Adipocyte (in vitro differentiated cells): ENCODE measurements at regions not wholly inside any gene's neighbourhood (a gene's known extent, or its start where the extent isn't known, plus 50 kb on each side); places are given as distances from the start of the nearest gene placed in this dataset.

Experiments
- DNase-seq: peaks from one replicate; pipeline ENCODE4 v3.0.0-alpha.2; 2015; ENCODE audit warnings: low read depth
- H3K27me3 ChIP-seq: replicated peaks from 2 replicates; pipeline ENCODE4 v1.7.0; 2013; ENCODE audit warnings: mild to moderate bottlenecking, low read length, moderate library complexity; ENCODE audit not compliant: control insufficient read depth, insufficient read depth
- H3K36me3 ChIP-seq: 2 replicates; pipeline ENCODE4 v1.7.0; 2013; ENCODE audit warnings: low read length, mild to moderate bottlenecking, moderate library complexity; ENCODE audit not compliant: control insufficient read depth, insufficient read depth, severe bottlenecking
- H3K4me1 ChIP-seq: 2 replicates; pipeline ENCODE4 v1.7.0; 2013; ENCODE audit warnings: mild to moderate bottlenecking, low read length, moderate library complexity; ENCODE audit not compliant: control insufficient read depth, insufficient read depth
- H3K4me3 ChIP-seq: 2 replicates; pipeline ENCODE4 v1.7.0; 2013; ENCODE audit warnings: mild to moderate bottlenecking, low read length, moderate library complexity
- H3K9ac ChIP-seq: 2 replicates; pipeline ENCODE4 v1.7.0; 2013; ENCODE audit warnings: mild to moderate bottlenecking, low read length, moderate library complexity
- H3K9me3 ChIP-seq: 2 replicates; pipeline ENCODE4 v1.7.0; 2013; ENCODE audit warnings: mild to moderate bottlenecking, low read length, moderate library complexity; ENCODE audit not compliant: control insufficient read depth

DNA sequence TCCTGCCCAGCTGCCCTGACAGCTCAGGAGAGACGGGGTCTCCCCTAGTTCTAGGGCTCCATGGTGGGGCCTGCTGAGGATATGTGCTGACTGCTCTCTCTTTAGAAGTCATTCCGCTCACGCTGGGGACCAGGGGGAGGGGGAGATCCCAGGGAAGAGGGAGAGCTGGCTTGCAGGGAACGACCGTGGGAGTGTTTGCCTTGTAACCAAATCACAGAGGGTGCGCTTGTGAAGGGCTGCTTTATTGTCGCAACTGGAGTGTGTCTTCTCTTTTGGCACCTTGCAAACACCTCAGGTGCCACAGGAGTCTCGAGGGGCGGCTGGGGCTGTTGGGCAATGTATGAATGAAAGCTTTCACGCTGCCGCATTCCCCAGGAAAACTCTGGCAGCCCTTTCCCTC is 531.3 kb upstream of the MKI67 start:
- Histone ChIP-seq H3K27me3 (no peaks in the 10 kb centered on the region), H3K4me1 (no peaks in the 10 kb centered on the region), H3K36me3 (no peaks in the 10 kb centered on the region), H3K9me3 (no peaks in the 10 kb centered on the region), H3K4me3 (no peak overlapping the region), H3K9ac (no peak overlapping the region)
- DNase-seq = no peak

DNA sequence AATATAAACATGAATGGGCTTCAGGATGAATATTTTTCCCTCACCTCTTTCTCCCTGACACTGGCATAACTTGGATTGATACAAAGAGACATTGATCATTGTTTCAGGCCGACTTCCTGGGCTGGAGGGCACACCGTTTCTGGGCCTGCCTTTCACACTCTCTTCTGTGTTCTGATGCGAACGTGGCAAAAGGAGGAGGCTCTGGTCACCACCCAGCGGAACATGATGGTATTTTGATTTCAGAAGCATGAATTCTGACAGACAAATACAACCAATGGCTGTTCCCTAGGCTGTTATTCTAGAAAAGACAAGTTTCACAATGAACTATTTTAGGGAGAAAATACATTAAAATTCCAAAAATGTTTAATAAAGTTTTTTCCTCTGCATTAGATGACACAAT is 534.5 kb upstream of the MKI67 start:
- no peaks in the 10 kb centered on the region for H3K36me3 ChIP-seq
- H3K27me3 ChIP-seq = no peaks in the 10 kb centered on the region
- peaks cover 10% of the 10 kb centered on the region for H3K9me3 ChIP-seq

DNA sequence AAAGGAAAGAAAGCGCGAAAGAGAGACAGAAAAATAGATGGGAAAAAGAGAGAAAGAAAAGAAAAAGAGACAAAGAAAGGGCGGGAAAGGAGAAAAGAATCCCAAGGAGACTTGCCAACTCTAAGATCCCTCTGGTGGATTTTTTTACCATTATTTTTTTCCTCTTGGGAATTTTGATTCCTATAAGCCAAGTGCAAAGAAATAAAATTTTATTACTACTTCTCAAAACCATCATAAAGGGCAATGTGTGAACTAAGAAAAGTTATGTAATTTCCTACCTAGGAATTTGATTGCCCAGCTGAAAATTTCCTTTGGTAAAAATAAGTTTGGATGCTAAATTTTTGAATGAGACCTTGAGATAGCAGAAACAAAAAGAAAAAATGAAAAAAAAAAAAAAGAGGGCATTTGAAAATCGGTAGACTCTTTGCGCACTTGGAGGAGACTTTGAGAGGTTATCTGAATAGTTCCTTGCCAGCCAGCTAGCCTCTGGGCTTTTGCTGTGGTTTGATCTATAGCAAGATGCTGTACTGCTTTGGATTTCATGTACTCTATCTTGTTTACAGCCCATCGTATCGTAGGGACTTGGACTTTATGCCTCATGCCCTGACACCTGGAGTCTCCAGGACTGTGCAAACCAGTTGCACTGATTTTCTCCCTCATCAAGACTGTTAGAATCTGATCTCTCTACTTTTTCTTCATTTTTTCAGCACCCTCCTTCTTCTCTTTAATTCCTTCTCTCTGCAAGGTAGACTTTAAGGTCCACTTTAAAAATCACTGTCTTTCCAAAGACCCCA is 535.4 kb upstream of the MKI67 start:
- H3K9ac ChIP-seq = no peak overlapping the region
- H3K27me3 ChIP-seq = no peaks in the 10 kb centered on the region
- no peaks in the 10 kb centered on the region for H3K4me1 ChIP-seq
- H3K4me3 ChIP-seq = no peak overlapping the region
- H3K9me3 ChIP-seq = peaks cover 10% of the 10 kb centered on the region
- no peak for DNase-seq
- no peaks in the 10 kb centered on the region for H3K36me3 ChIP-seq

More for the DNA sequence above, 534.5 kb upstream of the MKI67 start:
- Histone ChIP-seq H3K9ac (no peak overlapping the region), H3K4me1 (no peaks in the 10 kb centered on the region), H3K4me3 (no peak overlapping the region)
- DNase-seq = no peak

DNA sequence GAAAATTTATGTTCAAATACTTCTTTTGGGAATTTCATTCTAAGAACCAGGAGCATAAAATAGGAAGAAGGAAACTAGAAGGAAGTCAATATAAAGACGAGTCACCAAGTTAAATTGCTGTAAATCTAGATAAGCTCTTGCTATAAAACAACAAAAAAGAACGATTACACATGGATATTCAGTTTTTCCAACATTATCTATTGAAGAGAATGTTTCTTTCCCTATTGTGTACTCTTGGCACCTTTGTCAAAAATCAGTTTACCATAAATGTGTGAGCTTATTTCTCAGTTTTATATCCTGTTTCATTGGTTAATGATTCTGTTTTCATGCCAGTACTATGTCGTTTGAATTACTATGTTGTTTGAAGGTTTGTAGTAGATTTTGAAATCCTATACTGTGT is 536.3 kb upstream of the MKI67 start:
- Histone ChIP-seq H3K9ac (no peak overlapping the region), H3K27me3 (no peaks in the 10 kb centered on the region), H3K4me1 (no peaks in the 10 kb centered on the region), H3K36me3 (no peaks in the 10 kb centered on the region), H3K4me3 (no peak overlapping the region), H3K9me3 (peaks cover 10% of the 10 kb centered on the region)
- DNase-seq = no peak

DNA sequence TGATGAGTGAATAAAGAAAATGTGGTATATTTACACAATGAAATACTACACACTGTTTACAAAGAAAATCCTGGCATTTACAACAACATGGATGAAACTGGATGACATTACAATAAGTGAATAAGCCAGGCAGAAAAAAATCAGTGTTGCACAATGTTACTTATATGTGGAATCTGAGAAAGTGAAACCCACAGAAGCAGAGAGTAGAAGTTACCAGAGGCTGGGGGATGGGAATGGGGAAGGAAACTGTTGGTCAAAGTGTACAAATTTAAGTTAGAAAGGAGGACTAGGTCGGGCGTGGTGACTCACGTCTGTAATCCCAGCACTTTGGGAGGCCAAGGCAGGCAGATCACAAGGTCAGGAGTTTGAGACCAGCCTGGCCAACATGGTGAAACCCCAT is 538.5 kb upstream of the MKI67 start:
- DNase-seq = no peak
- no peaks in the 10 kb centered on the region for H3K36me3 ChIP-seq
- no peak overlapping the region for H3K9ac ChIP-seq
- H3K9me3 ChIP-seq = peaks cover 10% of the 10 kb centered on the region
- H3K4me1 ChIP-seq = no peaks in the 10 kb centered on the region
- H3K4me3 ChIP-seq = no peak overlapping the region
- H3K27me3 ChIP-seq = no peaks in the 10 kb centered on the region

DNA sequence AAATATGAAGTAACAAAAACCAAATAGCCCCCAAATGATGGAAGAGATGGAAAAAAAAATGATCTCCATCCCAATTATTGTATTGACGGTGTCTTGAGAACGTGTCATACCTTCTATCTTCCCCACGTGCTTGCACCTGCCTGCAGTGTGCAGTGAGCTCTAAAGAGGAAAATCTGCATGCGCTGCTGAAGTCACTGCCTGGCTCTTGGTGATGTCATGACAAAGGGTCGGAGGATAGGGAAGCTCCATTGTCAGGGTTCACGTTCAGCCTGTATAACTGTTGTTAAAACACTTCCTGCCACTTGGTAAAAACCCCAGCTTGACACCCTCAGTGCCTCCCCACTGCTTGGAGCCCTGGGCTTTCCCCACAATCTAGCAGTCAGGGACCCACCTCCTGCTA is 549.2 kb upstream of the MKI67 start:
- H3K36me3 ChIP-seq = no peaks in the 10 kb centered on the region
- no peak overlapping the region for H3K9ac ChIP-seq
- H3K9me3 ChIP-seq = no peaks in the 10 kb centered on the region
- H3K4me1 ChIP-seq = no peaks in the 10 kb centered on the region
- H3K27me3 ChIP-seq = peaks cover 19% of the 10 kb centered on the region
- H3K4me3 ChIP-seq = no peak overlapping the region
- no peak for DNase-seq

DNA sequence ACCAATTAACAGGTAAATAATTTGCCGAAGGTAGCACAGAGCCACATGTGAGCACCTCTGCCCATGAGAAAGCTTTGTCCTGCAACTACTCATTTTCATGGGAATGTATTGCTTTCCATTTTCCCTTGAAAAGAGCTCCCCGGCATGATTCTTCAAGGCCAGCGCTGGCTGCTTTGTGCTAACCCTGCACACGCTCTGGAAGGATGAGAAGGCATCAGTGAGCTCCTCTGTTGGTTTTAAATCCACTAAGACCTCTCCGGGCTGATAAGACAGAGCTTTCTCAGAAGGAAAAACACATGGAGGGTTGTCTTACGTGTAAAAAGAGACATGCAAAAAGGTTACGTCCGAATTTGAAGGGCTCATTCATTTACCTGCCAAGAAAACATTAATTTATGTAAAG is 553.9 kb upstream of the MKI67 start:
- no peaks in the 10 kb centered on the region for H3K9me3 ChIP-seq
- H3K4me1 ChIP-seq = no peaks in the 10 kb centered on the region
- no peaks in the 10 kb centered on the region for H3K36me3 ChIP-seq
- DNase-seq = no peak
- peaks cover 19% of the 10 kb centered on the region for H3K27me3 ChIP-seq
- no peak overlapping the region for H3K4me3 ChIP-seq
- no peak overlapping the region for H3K9ac ChIP-seq

DNA sequence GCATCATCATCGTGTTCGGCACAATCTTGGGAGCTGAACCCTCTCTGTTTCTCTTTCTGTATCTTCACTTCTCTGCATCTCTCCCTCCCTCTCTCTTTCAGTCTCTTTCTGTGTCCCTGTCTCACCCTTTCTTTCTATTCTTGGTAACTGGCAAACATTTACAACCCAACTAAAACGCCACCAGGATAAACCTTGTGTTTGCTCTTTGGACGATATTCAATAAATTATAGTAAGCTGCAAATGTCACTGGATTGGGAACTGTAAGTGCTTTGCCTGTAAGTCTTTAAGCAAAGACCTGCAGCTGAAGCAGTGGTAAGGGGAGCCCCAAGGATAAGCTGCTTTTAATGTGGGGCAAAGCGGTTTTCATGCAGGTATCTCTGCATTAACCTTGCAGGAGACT is 558.0 kb upstream of the MKI67 start:
- no peaks in the 10 kb centered on the region for H3K4me1 ChIP-seq
- H3K36me3 ChIP-seq = no peaks in the 10 kb centered on the region
- H3K27me3 ChIP-seq = peaks cover 15% of the 10 kb centered on the region
- H3K4me3 ChIP-seq = no peak overlapping the region
- no peaks in the 10 kb centered on the region for H3K9me3 ChIP-seq
- DNase-seq = no peak
- no peak overlapping the region for H3K9ac ChIP-seq

DNA sequence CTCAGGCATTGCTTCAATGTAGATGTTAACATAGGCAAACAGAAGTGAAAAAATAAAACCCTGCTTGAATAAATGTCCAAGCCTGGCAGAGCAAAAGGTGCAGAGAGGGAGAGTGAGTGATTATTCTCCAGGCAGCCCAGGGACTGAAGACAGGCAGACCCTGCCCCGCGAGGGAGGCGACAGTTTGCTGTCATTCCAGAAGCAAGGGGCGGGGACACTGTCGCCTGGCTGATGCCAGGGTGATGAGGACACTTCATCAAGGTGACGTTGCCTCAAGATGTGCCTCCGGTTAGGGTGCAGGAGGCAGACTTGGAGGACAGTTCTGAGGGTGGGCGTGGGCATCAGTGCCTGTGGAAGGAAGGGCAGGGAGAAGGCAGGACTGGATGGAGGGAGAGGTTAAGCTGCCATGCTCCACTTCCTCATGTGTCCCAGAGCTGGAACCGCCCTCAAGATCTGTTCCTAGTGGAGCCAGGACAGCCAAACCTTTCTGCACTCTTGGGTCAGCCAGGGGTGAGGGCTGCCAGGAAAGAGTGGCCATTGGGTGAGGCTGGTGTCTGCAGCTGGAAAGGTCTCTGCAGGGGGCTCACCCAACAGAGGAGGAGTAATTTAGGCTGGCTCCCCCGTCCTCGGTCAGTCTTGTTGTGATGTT is 560.5 kb upstream of the MKI67 start:
- no peaks in the 10 kb centered on the region for H3K9me3 ChIP-seq
- H3K36me3 ChIP-seq = no peaks in the 10 kb centered on the region
- peaks cover 9% of the 10 kb centered on the region for H3K27me3 ChIP-seq
- no peaks in the 10 kb centered on the region for H3K4me1 ChIP-seq
- no peak overlapping the region for H3K9ac ChIP-seq
- no peak for DNase-seq
- no peak overlapping the region for H3K4me3 ChIP-seq

DNA sequence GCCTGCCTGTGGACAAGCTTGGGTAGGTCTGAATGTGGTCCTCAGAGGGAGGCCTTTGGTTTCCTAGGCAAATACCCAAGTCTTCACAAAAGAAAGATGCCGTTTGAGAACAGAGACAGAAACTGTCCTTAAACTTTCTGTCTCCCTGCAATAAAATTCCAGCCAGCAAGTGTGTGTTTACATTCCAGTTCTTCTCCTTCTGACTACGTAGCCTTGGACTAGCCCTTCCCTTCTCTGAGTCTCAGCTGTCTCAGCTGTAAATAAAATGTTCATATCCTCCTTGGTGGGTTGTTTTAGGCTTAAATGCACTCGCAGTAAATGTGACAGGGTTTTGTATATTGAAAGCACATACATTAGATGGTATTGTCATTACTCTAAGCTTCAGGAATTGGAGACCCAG is 561.2 kb upstream of the MKI67 start:
- Histone ChIP-seq H3K36me3 (no peaks in the 10 kb centered on the region), H3K9me3 (no peaks in the 10 kb centered on the region), H3K4me3 (no peak overlapping the region), H3K9ac (no peak overlapping the region), H3K4me1 (no peaks in the 10 kb centered on the region), H3K27me3 (peaks cover 12% of the 10 kb centered on the region)
- no peak for DNase-seq

DNA sequence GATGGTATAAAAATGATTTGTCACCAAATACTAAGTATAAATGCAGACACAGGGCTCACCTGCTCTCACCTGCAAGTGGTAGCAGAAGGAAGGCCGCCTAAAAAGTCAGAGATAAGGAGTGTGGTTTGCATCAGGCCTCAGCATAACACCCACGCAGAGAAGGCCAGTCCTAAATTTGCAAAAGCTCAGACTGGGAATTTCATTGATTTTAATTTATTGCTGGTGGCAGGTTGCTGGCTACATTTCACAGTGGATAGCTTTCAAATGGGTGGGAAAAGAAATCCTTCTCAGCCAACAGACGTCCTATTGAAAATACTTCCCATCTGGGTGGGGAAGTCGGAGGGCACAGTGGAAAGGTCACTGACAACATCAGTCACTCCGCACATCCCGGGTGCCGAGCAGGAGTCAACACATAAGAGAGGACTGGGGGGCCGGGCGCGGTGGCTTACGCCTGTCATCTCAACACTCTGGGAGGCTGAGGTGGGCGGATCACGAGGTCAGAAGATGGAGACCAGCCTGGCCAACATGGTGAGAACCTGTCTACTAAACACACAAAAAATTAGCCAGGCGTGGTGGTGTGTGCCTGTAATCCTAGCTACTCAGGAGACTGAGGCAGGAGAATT is 561.8 kb upstream of the MKI67 start:
- no peak for DNase-seq
- Histone ChIP-seq H3K4me1 (no peaks in the 10 kb centered on the region), H3K27me3 (peaks cover 12% of the 10 kb centered on the region), H3K9ac (no peak overlapping the region), H3K36me3 (no peaks in the 10 kb centered on the region), H3K4me3 (no peak overlapping the region), H3K9me3 (no peaks in the 10 kb centered on the region)
